ENCODE measurements at regions not wholly inside any gene's neighbourhood (a gene's known extent, or its start where the extent isn't known, plus 50 kb on each side); places are given as distances from the start of the nearest gene placed in this dataset.

- no peak for TF ChIP-seq REST (tag by site-specific recombination; IDR thresholded peaks at IDR 0.05)
- TF ChIP-seq ZNF274 (IDR thresholded peaks at IDR 0.05; ENCODE audit: low read length) = no peak
- TF ChIP-seq ZNF274 (tag by site-specific recombination; IDR thresholded peaks at IDR 0.05; ENCODE audit: borderline replicate concordance) = no peak
- no peak for TF ChIP-seq ZNF350 (tag by site-specific recombination; IDR thresholded peaks at IDR 0.05)
- no peak for TF ChIP-seq CTCF (tag by site-specific recombination; IDR thresholded peaks at IDR 0.05)
- no peak for TF ChIP-seq ZBTB6 (tag by site-specific recombination; IDR thresholded peaks at IDR 0.05)
- no peak for TF ChIP-seq ZNF529 (tag by site-specific recombination; IDR thresholded peaks at IDR 0.05; ENCODE audit: insufficient replicate concordance)
- TF ChIP-seq ZNF660 (tag by site-specific recombination; IDR thresholded peaks at IDR 0.05) = no peak
- TF ChIP-seq ELK4 (IDR thresholded peaks at IDR 0.05; ENCODE audit: borderline replicate concordance, low read depth, low read length) = no peak
Observed at GRCh38 chr13:81927347-81927746, 1586.4 kb upstream of the SPRY2 start.
